DND-41 (cell line): ENCODE measurements at regions not wholly inside any gene's neighbourhood (a gene's known extent, or its start where the extent isn't known, plus 50 kb on each side); places are given as distances from the start of the nearest gene placed in this dataset.
A peak's percentile ranks its signal among the peaks of the same experiment; 100 is the strongest.

ENCODE experiments used
- ATAC-seq: fragments of 200-7000 bp; cut with Tn5 transposase; 3 replicates; pipeline ENCODE4 v1.9.1; 2021; ENCODE audit warnings: low read depth; ENCODE audit not compliant: insufficient read depth
- DNase-seq: peaks from one replicate; pipeline ENCODE4 v3.0.0-alpha.2; 2020
- H2AFZ ChIP-seq: 2 replicates; pipeline ENCODE4 v1.6.0; 2012; ENCODE audit warnings: low read depth, low read length
- H3K27ac ChIP-seq: 2 replicates; pipeline ENCODE4 v1.5.1; 2012; ENCODE audit warnings: low read length, inconsistent platforms
- H3K27me3 ChIP-seq: fragments of 200-600 bp; sonication (generic); 2 replicates; pipeline ENCODE4 v1.6.0; 2012; ENCODE audit warnings: low read length, mild to moderate bottlenecking, inconsistent platforms; ENCODE audit not compliant: insufficient read depth, poor library complexity
- H3K36me3 ChIP-seq: 2 replicates; pipeline ENCODE4 v1.5.1; 2012; ENCODE audit warnings: low read length, inconsistent platforms; ENCODE audit not compliant: insufficient read depth
- H3K4me1 ChIP-seq: 2 replicates; pipeline ENCODE4 v1.5.1; 2012; ENCODE audit warnings: mild to moderate bottlenecking, low read length; ENCODE audit not compliant: insufficient read depth
- H3K4me2 ChIP-seq: 2 replicates; pipeline ENCODE4 v1.6.0; 2012; ENCODE audit warnings: mild to moderate bottlenecking, moderate library complexity, low read length, inconsistent platforms; ENCODE audit not compliant: insufficient read depth
- H3K4me3 ChIP-seq, 2 experiments: fragments of 200-600 bp in 1 of 2; shearing (Covaris generic) in 1 of 2; 2 replicates each; pipeline ENCODE4 v1.5.1; 2012 to 2016; ENCODE audit warnings: inconsistent platforms in 2 of 2, low read length in 2 of 2, mild to moderate bottlenecking in 2 of 2, low read depth in 1 of 2, moderate library complexity in 1 of 2
- H3K79me2 ChIP-seq: 2 replicates; pipeline ENCODE4 v1.6.0; 2012; ENCODE audit warnings: low read length, inconsistent platforms; ENCODE audit not compliant: insufficient read depth
- H3K9ac ChIP-seq: 2 replicates; pipeline ENCODE4 v1.6.0; 2012; ENCODE audit warnings: low read depth, mild to moderate bottlenecking, inconsistent platforms, low read length, moderate library complexity
- H3K9me3 ChIP-seq: 2 replicates; pipeline ENCODE4 v1.5.1; 2012; ENCODE audit warnings: low read length, moderate library complexity, mild to moderate bottlenecking, inconsistent platforms; ENCODE audit not compliant: insufficient read depth, severe bottlenecking
- H4K20me1 ChIP-seq: 2 replicates; pipeline ENCODE4 v1.6.0; 2012; ENCODE audit warnings: low read length; ENCODE audit not compliant: insufficient read depth
- CTCF ChIP-seq: IDR thresholded peaks from 2 replicates; pipeline ENCODE4 v1.5.1; 2012; ENCODE audit warnings: borderline replicate concordance, low read length, moderate library complexity, mild to moderate bottlenecking; ENCODE audit not compliant: poor library complexity, severe bottlenecking; ENCODE audit errors: extremely low read depth
- EZH2 ChIP-seq: IDR thresholded peaks from 3 replicates; pipeline ENCODE4 v1.6.1; 2012; ENCODE audit warnings: borderline replicate concordance, low read depth, mild to moderate bottlenecking, moderate library complexity, low read length, inconsistent platforms; ENCODE audit not compliant: severe bottlenecking

- Histone ChIP-seq H3K79me2 (no peaks in the 10 kb centered on the region), H3K27me3 (peaks cover 13% of the 10 kb centered on the region), H4K20me1 (no peaks in the 10 kb centered on the region), H3K4me1 (no peaks in the 10 kb centered on the region), H3K36me3 (no peaks in the 10 kb centered on the region), H3K4me2 (no peak overlapping the region), H3K9ac (no peak overlapping the region), H2AFZ (no peak overlapping the region), H3K4me3 (no peak overlapping the region), H3K27ac (no peak overlapping the region), H3K9me3 (no peaks in the 10 kb centered on the region)
- DNase-seq (no peak), ATAC-seq (no peak)
- TF ChIP-seq CTCF (no peak), EZH2 (no peak)
Measured at GRCh38 chr5:10859393-10860195, 98.6 kb upstream of the DAP start.

- Histone ChIP-seq H3K4me2 (no peak overlapping the region), H2AFZ (no peak overlapping the region), H4K20me1 (no peaks in the 10 kb centered on the region), H3K27me3 (peaks cover 13% of the 10 kb centered on the region), H3K27ac (no peak overlapping the region), H3K79me2 (no peaks in the 10 kb centered on the region), H3K36me3 (no peaks in the 10 kb centered on the region), H3K4me1 (no peaks in the 10 kb centered on the region), H3K9me3 (no peaks in the 10 kb centered on the region), H3K4me3 (no peak overlapping the region), H3K9ac (no peak overlapping the region)
- TF ChIP-seq EZH2 = no peak
- peak; percentile 6 for TF ChIP-seq CTCF
- ATAC-seq = no peak
- DNase-seq = no peak
Measured at GRCh38 chr5:10858945-10859344, 97.9 kb upstream of the DAP start.

- H4K20me1 ChIP-seq = no peaks in the 10 kb centered on the region
- H2AFZ ChIP-seq = no peak overlapping the region
- no peak overlapping the region for H3K4me3 ChIP-seq
- peaks cover 13% of the 10 kb centered on the region for H3K27me3 ChIP-seq
- ATAC-seq = no peak
- H3K4me1 ChIP-seq = no peaks in the 10 kb centered on the region
- DNase-seq = no peak
- H3K79me2 ChIP-seq = no peaks in the 10 kb centered on the region
- no peak for TF ChIP-seq CTCF
- TF ChIP-seq EZH2 = no peak
- no peak overlapping the region for H3K27ac ChIP-seq
- no peaks in the 10 kb centered on the region for H3K9me3 ChIP-seq
- no peaks in the 10 kb centered on the region for H3K36me3 ChIP-seq
- H3K9ac ChIP-seq = no peak overlapping the region
- no peak overlapping the region for H3K4me2 ChIP-seq
Measured at GRCh38 chr5:10858307-10858706, 97.3 kb upstream of the DAP start.
